Forelimb muscle (tissue), 1 donor: ENCODE measurements at regions not wholly inside any gene's neighbourhood (a gene's known extent, or its start where the extent isn't known, plus 50 kb on each side); places are given as distances from the start of the nearest gene placed in this dataset.

Source experiments
- DNase-seq: peaks from one replicate; pipeline ENCODE4 v3.0.0-alpha.2; 2013; ENCODE audit warnings: low read depth

DNA sequence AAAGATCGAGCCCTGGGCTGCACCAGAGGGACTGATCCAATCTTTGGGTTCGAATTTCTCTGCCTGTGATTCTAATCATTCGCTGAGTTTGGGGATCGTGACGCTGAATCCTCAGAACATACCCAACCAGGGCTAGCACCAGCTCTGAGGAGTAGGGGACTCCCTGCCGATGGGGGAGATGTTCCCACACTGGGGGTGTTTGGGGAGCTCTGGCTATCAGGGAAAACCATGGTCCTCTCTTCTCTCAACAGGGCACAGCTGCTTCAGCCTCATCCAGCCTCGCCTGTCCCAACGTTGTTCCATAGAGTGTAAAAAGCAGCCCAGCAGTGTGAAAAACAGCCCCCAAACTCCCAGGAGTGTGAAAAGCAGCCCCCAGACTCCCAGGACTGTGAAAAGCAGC lies 136.6 kb downstream of the ANKRD60 start:
- no peak for DNase-seq

DNA sequence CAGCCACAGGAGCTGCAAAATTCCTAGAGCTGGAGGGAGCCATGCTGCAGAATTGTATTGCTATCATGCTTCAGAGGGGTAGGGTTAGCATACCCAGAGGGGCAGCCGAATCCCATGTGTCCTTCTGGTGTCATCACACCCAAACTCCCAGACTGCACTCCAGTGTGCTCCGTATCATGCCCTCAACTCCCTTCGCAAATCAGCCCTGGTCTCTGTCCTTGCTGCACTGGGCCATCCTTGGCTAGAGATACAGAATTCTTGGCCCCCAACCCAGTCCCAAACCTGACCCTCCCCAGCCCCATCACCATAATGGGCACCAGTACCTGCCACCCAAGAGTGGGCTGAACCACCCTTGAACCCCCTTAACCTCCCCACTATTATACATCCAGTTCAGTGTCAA lies 138.3 kb downstream of the ANKRD60 start:
- no peak for DNase-seq

DNA sequence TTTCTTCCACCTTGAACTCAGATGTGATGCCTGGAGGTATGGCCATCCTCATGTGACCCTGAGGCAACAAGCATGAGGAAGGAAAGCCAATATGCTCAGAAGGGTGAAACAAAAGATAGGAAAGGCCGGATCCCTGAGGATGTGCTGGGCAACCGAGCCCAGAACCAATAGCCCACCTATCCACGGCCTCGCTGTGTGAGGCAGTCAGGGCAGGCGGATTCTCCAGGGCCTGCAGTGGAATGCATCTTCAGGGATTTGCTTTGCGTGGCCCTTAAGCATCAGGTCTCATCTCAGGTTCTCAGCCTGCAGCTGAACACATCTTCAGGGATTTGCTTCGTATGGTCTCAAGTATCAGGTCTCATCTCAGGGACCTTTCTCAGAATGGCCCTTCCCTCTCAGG lies 139.8 kb downstream of the ANKRD60 start:
- DNase-seq: no peak

DNA sequence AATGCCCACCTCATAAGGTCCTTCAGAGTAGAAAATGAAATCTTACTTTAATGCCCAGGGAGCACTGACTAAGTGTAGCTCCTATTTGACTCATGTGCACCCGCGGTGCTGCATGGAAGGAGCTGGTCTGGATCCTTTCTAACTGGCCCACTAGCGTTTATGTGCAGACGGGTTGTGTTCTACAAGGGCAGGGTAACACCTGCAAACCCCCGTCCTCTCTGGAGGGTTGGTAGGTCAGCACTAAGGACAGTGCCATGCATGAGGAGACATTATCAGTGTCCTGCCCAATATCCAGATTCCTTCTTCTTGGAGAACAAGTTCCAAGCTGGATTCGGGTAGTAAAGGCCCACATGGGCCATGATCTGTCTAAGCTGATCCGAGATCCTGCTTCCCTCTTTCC lies 140.3 kb downstream of the ANKRD60 start:
- no peak for DNase-seq

DNA sequence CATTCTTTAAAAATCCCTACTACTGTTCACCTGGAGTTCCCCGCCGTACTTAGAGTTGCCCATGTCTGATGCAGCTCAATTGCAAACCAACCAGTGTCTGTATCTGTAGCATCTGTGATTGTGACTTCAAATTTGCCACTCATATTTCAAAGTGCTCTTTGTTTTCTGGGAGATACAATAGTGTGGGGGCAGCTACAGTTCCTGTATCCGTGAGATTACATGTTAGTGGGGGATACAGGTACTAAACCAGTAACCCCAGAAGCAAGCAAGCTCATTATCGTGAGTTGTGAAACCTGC lies 140.9 kb downstream of the ANKRD60 start:
- no peak for DNase-seq

DNA sequence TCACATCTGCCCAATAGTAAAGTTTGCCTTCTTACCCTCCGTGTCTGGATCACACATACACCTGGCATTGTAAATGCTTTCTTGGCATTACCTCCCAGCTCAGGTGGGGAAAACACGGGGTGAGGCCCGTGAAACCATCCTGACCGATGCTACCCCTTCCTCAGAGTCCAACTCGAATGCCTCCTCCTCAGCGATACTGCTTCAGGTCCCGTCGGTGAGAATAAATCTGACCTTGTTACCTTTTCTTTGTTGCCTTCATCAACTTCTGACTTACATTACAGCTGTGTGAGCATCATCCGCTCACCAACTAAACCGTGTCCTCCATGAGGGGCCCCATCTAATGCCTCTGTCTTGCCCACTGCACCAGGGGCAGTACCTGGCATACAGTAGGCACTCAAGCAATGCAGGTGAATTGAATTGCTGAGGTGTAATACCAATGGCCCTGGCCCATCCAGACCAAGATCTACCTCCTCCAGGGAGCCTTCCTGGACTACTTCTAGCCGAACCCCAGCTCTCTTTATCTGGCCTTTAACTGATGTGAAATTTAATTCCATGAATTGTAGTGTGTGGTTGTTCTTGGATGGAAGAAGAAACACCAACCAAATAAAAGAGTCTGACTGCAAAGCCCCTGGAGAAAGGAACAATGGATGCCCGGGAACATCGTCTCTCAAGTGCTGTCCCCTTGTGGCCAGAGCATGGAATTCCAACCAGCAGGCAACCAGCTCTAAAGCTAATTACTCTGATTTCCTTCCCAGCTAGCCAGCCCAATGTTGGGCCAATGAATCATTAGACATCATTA lies 141.5 kb downstream of the ANKRD60 start:
- DNase-seq: no peak

DNA sequence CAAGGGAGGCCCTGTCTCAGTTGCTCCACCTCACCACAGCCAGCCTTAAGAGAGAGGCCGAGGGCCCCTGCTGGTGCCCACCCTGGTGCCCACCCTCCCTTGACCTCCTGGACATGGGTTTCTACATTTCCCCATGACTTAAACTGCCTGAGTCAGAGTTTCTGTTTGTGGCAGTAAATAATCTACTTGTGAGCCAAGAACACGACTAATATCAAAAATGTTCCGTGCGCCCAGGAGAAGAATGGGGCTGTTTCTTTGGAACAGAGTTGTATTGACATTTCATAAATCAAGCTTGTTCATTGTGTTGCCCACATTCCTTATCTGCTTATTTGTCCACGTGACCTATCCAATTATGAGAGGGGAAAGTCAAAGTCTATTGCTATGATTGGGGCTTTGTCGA lies 143.5 kb downstream of the ANKRD60 start:
- no peak for DNase-seq

DNA sequence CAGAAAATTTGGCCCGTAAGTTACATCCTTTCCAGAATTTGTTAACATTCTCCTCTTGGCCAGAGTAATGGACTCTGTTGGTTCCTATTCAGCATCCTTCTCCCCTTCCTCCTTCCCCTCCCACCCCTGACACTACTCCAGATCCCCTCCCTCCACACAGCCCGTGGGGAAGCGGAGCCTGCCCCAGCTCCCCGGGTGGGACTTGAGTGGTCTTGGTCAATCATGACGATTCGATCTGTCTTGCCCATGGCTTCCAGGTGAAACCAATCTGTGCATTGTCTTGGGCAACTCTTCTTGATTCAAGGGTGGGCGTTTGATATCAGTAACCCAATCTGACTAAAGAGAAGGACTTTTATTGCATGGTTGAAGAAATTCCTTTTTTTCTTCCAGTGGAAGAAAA lies 143.9 kb downstream of the ANKRD60 start:
- no peak for DNase-seq

DNA sequence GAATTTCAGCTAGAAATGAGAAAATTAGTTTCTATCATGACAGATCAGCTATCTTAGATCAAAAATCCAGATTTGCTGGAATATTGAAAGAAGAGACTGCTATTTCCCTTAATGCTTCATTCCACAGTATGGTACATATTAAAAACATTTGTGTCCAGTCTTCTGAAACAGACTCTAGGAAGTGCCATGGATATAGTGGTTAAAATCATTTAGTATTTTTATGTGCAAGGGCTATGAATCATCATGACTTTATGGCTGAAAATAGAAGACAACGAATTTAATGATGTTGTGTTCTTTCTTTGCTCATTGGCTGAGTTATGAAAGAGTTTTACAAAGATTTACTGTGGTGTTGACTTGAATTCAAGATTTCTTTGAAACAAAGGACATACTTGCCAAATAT lies 146.6 kb downstream of the ANKRD60 start:
- DNase-seq: no peak

DNA sequence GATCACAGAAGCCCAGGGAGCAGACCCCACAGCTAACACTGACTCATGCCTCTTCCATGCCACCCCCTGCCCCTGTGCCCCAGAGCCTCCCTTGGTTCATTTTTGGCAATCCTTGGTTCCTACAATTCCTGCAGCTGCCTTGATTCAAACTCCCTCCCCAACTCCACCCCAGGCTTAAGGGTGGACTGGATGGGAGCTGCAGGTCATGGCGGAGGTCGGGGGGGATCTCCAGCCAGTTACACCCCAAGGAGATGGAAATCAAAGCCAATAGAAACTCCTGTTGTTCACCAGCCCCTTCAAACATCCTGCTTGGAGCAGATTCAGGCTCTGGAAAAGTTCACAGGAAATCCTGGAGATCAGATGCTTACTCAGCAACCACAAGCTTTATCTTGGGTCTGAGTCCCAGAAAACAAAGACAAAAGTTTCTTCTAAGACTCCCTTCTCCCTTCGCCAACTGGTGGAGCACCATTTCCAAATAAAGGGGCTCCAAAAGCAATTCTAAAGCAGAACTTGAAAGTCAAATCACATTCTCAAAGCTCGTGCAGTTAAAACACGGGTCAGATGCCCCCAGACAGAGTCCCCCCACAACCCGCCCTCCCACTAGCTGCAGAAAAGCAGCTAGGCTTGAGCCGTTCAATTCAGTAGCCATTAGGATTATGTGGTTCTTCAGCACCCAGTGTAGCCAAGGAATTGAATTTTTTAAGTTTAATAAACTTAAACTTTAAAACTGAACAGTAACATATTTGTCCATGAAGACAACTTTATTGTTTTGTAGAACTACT lies 149.5 kb downstream of the ANKRD60 start:
- no peak for DNase-seq

DNA sequence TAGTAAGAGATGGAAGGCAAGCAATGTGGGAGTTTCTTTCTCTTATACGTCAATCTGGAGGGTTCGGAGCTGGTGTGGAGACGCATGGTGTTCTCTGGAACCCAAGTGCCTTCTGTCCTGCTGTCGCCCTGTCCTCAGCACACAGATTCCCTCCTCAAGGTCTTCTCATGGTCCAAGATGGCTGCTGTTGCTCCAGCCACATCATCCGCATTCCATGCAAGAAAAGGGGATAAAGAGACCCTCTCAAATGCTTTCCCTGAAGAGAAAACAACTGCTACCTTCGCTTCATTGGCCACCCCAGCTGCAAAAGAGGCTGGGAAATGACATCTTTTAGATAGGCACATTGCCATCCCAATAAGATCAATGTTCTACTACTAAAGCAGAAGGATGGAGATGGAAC lies 151.2 kb downstream of the ANKRD60 start:
- DNase-seq: no peak

DNA sequence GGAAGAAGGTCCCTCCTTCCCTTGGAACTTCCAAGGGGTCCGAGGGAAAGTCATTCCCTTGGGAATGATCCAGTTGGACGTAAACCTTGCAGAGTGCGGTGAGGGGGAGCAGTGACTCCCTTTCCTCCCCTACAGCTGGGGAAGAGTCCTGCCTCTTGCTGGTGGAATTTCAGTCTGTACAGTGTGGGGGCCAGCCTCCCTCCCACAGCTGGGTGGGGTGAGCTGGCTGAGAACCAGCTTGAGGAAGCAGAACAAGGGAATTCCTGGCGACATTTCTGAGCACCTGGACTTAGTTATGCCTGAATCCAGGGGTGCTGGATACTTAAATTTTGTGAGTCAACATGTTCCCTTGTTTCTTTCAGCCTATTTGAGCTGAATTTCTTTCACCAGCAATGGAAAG lies 152.0 kb downstream of the ANKRD60 start:
- no peak for DNase-seq

DNA sequence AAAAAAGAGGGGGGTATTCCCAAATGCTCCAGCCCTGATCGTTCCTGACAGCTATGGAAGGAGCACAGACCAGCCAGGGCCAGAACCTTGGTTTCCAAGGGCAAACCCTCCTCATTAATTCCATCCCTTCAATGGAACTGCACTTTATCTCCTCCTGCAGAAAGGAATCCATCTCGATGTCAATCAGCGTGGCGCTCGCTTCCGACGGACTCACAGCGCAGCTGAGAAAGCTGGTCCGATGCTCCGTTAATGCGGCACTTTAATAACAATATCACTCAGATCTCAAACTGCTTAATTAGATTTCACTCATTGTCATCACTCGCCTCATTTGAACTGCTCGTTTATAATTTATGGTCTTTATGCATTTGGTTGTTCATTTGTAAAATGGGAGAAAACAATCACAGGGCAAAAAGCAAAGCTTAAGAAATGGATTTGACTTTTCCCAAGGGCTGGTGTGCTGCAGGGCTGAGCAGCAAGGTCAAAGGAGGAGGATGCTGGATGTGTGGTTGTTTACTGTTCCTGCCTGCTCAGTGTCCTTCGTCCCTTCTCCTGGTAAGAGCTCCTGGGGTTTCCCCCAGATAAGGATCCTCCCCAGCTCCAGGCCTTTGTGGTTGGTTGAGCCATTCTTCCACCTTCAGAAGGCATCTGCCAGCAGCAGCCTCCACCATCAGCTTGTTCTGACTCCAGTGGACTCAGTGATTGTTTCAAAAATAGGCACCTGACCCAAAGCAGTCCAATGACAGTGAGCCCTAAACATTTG lies 152.7 kb downstream of the ANKRD60 start:
- no peak for DNase-seq

DNA sequence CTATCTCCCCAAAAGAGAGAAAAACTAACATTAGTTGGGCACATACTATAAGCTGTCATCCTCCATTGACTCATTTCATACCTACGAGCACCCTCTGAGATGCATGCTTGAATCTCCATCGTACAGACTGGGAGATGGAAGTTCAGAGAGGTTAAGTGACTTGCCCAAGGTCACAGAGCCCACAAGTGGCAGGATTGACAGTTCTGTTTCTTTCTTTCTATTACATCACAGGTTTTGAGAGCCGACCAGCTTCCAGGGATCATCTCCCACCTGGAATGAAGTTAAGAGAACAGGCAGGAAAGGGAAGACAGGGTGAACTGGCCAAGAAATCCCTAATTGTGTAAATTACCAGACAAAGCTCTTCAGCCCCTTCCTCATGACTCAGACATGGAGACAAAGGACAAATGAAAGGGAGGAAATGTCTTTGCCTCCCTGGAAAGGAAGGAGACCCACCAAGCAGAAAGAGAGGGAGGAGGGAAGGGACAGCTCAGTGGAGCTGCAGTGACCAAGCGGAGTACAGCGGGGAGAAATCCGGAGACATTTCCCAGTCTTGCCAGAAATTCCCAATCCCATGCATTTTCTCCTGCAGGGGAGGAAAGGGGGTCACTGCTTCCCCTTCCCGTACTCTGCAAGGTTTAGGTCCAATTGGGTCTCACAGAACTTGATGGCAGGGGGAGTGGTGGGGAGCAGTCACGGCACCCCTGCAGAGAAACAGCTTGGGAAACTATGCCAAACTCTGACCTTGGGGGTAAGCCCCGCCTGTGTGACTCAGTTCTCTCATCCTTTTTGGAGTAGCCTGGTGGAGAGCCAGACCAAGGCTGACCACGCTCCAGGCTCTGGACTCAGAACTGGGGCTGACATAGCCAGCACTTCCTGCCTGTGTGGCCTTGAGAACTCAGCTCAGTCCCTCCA lies 154.3 kb downstream of the ANKRD60 start:
- DNase-seq: no peak

DNA sequence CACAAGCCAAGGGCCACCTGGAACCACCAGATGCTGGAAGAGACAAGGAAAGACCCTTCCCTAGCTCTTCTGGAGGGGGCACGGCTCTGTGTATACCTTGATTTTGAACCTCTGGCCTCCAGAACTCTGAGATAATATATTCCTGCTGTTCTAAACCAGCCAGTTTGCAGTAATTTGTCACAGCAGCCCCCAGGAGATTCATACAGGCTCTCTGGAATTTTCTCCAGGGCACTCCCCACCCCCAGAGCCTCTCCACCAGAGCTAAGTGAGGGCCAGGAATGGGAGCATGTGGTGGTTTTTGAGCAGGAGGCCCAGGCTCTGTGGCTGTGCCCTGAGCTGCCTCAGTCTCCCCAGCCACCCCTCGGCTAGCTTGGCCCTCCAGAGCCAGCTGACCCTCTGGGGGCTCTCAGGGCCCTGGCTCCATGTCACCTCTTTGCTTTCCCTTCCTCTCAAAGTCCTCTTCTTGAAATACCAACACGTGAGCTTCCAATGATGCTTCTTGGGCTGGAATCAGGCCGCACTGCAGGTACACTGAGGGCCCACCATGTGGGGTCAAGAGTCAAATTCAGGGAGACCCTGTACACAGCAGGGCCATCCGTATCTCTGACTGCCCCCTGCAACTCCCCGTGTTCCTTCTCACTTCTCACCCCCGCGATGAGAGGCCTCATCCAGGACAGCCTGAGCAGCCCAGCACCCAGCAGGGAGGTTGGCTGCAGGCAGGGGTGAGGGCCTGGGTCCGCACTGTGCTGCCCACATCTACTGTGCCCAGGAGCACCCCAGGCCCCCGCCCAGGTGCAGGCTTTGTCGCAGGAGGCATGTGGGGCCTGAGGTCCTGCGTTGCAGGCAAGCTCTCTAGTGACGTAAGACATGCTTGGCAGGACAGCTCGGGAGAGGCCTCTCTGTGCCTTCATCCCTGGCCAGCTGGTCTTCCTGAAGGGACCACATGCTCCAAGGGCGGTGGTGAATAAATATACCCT lies 155.5 kb downstream of the ANKRD60 start:
- no peak for DNase-seq

DNA sequence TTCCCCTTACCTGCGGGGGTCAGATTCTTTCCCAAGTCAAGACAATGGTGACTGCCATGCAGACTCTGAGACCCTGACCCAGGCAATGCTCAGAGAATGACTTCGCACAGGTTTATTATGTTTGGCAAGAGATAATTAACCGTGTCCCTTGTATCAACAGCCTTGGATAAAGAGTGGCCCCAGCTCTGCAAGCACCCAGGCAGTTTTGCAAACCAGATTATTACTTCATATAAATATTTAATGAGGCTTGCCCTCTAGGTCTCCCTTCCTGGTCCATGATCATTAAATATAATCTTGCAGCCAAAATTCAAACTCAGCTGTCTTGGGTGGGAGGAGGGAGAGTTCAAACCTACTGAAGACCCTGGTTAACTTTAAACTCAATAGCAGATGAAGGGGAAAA lies 156.5 kb downstream of the ANKRD60 start:
- DNase-seq: no peak

DNA sequence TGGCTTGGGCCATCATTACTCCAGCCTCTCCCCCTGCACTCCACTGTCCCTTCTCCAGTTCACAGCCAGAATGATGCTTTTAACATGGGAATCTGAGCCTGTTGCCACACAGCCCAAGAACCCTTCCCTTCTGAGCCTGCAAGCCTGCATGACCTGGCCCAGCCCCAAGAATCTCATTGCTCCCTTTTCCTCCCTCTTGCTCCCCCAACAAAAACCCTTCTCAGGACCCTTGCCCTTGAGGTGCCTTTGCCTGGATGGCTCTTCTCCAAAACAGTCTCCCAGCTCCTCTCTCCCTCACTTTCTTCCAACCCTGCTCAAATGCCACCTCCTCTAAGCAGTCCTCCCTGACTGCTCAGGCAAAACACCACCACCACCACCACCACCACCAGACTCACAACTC lies 157.2 kb downstream of the ANKRD60 start:
- no peak for DNase-seq

DNA sequence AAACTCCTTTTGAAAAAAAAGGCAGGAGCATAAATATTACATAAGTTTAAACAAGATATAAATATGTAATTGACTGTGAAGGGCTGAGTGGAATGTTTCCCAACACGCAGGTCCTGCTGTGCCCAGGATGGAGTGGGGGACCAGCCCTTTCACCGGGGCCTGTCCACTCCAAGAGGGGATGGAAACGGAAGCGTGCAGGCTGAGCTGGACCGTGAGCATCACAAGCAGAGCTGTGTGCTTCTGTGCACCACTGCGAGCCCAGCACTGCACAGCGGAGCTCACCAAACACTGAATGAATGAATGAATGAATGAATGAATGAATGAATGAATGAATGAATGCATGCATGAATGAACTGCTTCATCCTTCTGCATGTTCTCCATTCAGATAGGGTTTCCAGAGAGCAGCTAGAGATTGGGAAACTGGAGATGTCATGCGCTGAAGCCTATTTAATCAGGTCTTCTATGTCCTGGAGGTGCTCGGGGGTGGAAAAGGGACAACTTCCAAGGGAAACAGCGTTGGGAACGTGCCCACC lies 157.7 kb downstream of the ANKRD60 start:
- no peak for DNase-seq

DNA sequence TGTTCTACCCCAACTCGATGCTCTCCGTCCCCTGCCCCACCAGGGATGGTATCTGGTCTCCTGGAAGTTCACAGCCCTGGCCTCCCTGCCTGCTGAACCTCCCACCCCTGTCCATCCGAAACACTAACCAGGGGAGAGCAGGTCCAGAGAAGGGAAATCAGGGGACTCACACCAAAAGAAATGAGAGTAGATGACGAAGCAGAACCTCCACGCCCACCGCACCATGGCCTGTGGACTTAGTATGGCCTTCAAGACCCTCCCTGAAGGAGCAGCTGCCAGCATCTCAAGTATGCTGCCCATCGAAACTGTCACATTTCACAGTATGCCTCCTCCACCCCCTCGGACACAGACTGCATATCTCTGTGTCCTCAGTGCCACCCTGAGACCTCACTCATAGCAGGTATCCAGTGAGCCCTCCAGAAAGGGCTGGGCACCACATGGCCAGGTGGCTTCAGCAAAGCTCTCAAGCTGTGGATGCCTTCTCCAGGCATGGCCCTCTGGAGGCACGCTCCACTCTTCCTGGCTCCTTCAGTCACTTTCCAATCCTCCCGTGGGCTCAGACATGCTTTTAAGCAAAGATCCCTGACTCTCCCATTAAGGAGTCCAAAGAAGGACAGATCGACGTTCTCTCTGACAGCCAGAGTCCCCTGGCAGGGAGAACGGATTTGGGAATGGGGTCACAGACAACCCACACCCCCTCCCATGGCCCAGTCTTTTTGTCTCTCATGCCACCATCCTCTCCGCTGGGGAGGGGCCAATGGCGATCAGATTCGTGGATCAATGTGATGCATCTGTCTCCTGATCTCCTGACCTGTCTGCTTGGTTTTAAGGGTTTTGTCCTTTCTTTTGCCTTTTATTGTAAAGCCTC lies 158.4 kb downstream of the ANKRD60 start:
- no peak for DNase-seq
